ENCODE measurements at regions not wholly inside any gene's neighbourhood (a gene's known extent, or its start where the extent isn't known, plus 50 kb on each side); places are given as distances from the start of the nearest gene placed in this dataset.

DNA sequence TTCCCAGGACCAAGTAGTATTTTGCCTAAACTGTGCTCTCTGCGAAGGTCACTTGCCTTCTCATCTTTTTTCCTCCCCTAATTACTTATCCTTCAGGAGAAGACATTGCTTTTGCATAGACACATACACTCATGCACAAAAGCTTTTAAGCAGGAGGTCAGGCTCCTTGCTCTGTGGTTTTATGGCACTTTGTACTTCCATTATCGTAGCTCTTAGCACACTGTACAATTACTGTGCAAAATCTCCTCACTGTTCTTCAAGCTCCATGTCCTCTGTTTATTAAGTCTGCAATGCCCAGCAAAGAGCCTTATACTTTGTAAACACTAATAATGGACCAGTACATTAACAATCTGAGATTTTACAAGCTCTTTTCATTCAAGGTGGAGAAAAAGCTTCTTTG is 188.4 kb upstream of the GNPDA2 start:
- in situ Hi-C loops (cut with MboI) (no loop called here), intact Hi-C loops (cut with micrococcal nuclease; ENCODE audit: unreplicated experiment) (loop anchor here (1.0 kb wide), 1 partner anchor 29 kb away; no protein-coding TSS in a partner anchor)
- Histone ChIP-seq H3K79me2 (ENCODE audit: control insufficient read depth, insufficient read depth, low read length) (no peaks in the 10 kb centered on the region), H3K9ac (ENCODE audit: control insufficient read depth, insufficient read depth, low read length) (no peak overlapping the region), H2AFZ (ENCODE audit: control insufficient read depth, low read depth, low read length) (no peak overlapping the region), H3K4me1 (ENCODE audit: control insufficient read depth, insufficient read depth, low read length) (no peaks in the 10 kb centered on the region), H3K36me3 (ENCODE audit: control insufficient read depth in 2 of 2, insufficient read depth in 2 of 2, low read length in 1 of 2) (no peaks in the 10 kb centered on the region), H3K27me3 (replicated peaks in 1 of 2; ENCODE audit: control insufficient read depth in 2 of 2, insufficient read depth in 2 of 2, low read length in 1 of 2) (no peaks in the 10 kb centered on the region), H3K27ac (ENCODE audit: control insufficient read depth, insufficient read depth) (no peak overlapping the region), H4K20me1 (ENCODE audit: control insufficient read depth, insufficient read depth) (no peaks in the 10 kb centered on the region), H3K4me2 (ENCODE audit: control insufficient read depth, insufficient read depth) (no peak overlapping the region), H3K4me3 (no peak overlapping the region), H3K9me3 (replicated peaks; ENCODE audit: control insufficient read depth, insufficient read depth, low read length) (no peaks in the 10 kb centered on the region)
- DNase-seq (ENCODE audit: low read depth, low spot score) (no peak), ATAC-seq (no peak), FAIRE-seq (no peak)
- no TSS peak for BruUV-seq (replicated peaks)
- TF ChIP-seq DPF2 (IDR thresholded peaks at IDR 0.05) (no peak), RCOR1 (conservative IDR thresholded peaks at IDR 0.05; ENCODE audit: low read depth, low read length) (no peak), CHD4 (IDR thresholded peaks at IDR 0.05) (no peak), CREM (IDR thresholded peaks at IDR 0.05; ENCODE audit: low read depth) (no peak), ZNF274 (IDR thresholded peaks at IDR 0.05; ENCODE audit: insufficient read depth, insufficient read length) (no peak), YBX1 (IDR thresholded peaks at IDR 0.05) (no peak), SP1 (IDR thresholded peaks at IDR 0.05; ENCODE audit: low read depth, low read length) (no peak)
- TF ChIP-seq, protein P1, sequence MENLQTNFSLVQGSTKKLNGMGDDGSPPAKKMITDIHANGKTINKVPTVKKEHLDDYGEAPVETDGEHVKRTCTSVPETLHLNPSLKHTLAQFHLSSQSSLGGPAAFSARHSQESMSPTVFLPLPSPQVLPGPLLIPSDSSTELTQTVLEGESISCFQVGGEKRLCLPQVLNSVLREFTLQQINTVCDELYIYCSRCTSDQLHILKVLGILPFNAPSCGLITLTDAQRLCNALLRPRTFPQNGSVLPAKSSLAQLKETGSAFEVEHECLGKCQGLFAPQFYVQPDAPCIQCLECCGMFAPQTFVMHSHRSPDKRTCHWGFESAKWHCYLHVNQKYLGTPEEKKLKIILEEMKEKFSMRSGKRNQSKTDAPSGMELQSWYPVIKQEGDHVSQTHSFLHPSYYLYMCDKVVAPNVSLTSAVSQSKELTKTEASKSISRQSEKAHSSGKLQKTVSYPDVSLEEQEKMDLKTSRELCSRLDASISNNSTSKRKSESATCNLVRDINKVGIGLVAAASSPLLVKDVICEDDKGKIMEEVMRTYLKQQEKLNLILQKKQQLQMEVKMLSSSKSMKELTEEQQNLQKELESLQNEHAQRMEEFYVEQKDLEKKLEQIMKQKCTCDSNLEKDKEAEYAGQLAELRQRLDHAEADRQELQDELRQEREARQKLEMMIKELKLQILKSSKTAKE (IDR thresholded peaks at IDR 0.05; ENCODE audit: low read depth, poor library complexity, severe bottlenecking), result no peak
- TF ChIP-seq, protein P2, sequence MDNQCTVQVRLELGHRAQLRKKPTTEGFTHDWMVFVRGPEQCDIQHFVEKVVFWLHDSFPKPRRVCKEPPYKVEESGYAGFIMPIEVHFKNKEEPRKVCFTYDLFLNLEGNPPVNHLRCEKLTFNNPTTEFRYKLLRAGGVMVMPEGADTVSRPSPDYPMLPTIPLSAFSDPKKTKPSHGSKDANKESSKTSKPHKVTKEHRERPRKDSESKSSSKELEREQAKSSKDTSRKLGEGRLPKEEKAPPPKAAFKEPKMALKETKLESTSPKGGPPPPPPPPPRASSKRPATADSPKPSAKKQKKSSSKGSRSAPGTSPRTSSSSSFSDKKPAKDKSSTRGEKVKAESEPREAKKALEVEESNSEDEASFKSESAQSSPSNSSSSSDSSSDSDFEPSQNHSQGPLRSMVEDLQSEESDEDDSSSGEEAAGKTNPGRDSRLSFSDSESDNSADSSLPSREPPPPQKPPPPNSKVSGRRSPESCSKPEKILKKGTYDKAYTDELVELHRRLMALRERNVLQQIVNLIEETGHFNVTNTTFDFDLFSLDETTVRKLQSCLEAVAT (IDR thresholded peaks at IDR 0.05), result no peak
- TF ChIP-seq, protein P3, sequence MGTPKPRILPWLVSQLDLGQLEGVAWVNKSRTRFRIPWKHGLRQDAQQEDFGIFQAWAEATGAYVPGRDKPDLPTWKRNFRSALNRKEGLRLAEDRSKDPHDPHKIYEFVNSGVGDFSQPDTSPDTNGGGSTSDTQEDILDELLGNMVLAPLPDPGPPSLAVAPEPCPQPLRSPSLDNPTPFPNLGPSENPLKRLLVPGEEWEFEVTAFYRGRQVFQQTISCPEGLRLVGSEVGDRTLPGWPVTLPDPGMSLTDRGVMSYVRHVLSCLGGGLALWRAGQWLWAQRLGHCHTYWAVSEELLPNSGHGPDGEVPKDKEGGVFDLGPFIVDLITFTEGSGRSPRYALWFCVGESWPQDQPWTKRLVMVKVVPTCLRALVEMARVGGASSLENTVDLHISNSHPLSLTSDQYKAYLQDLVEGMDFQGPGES (IDR thresholded peaks at IDR 0.05), result no peak
- ChIA-PET RAD21 (ENCODE audit: unreplicated experiment) (no interaction called here), CTCF (interaction anchor here (1.1 to 1.3 kb wide), 2 partner anchors 10 to 13 kb away, joined by 3 to 4 read pairs; no protein-coding TSS in a partner anchor), SMC1A (ENCODE audit: uncharacterized antibody, unreplicated experiment) (interaction anchor here (0.8 kb wide), 1 partner anchor 12 kb away, joined by 3 read pairs; no protein-coding TSS in a partner anchor), POLR2A (no interaction called here)
- 4% methylated on average over 2 of the region's 2 CpGs for WGBS (ENCODE audit: insufficient coverage, insufficient replicate concordance, low lambda C conversion rate, missing lambda C conversion rate)

Data from GM12878 (cell line).